GM21619 (cell line): ENCODE measurements at regions not wholly inside any gene's neighbourhood (a gene's known extent, or its start where the extent isn't known, plus 50 kb on each side); places are given as distances from the start of the nearest gene placed in this dataset.

Source experiments
- ATAC-seq: cut with Tn5 transposase; IDR thresholded peaks from one replicate; pipeline ENCODE4 v1.9.1; 2021; ENCODE audit not compliant: unreplicated experiment

GRCh38 chrX:9147086-9147485 lies 113.2 kb upstream of the FAM9B start:
- no peak for ATAC-seq

- ATAC-seq: no peak
Measured at GRCh38 chrX:9147726-9148125, 113.8 kb upstream of the FAM9B start.

- no peak for ATAC-seq
Measured at GRCh38 chrX:9148615-9149399, 114.9 kb upstream of the FAM9B start.

- no peak for ATAC-seq
Measured at GRCh38 chrX:9149501-9150245, 115.7 kb upstream of the FAM9B start.

GRCh38 chrX:9151772-9152307 lies 117.9 kb upstream of the FAM9B start:
- ATAC-seq: no peak

- no peak for ATAC-seq
Measured at GRCh38 chrX:9153300-9153699, 119.4 kb upstream of the FAM9B start.

- ATAC-seq: no peak
Measured at GRCh38 chrX:9158611-9159010, 124.7 kb upstream of the FAM9B start.

- no peak for ATAC-seq
Measured at GRCh38 chrX:9160698-9161329, 126.9 kb upstream of the FAM9B start.

- no peak for ATAC-seq
Measured at GRCh38 chrX:9162698-9163097, 128.8 kb upstream of the FAM9B start.

GRCh38 chrX:9163214-9163709 lies 129.3 kb upstream of the FAM9B start:
- no peak for ATAC-seq

- no peak for ATAC-seq
Measured at GRCh38 chrX:9164086-9164485, 130.2 kb upstream of the FAM9B start.

GRCh38 chrX:9164533-9165426 lies 130.9 kb upstream of the FAM9B start:
- ATAC-seq: no peak

GRCh38 chrX:9166584-9166944 lies 132.6 kb upstream of the FAM9B start:
- no peak for ATAC-seq

GRCh38 chrX:9171841-9172463 lies 138.0 kb upstream of the FAM9B start:
- ATAC-seq: no peak

GRCh38 chrX:9172464-9172850 lies 138.5 kb upstream of the FAM9B start:
- ATAC-seq: no peak

GRCh38 chrX:9180623-9181022 lies 146.7 kb upstream of the FAM9B start:
- no peak for ATAC-seq

GRCh38 chrX:9182041-9182440 lies 148.1 kb upstream of the FAM9B start:
- ATAC-seq: no peak

GRCh38 chrX:9183481-9183880 lies 149.6 kb upstream of the FAM9B start:
- ATAC-seq: no peak

GRCh38 chrX:9184211-9184610 lies 150.3 kb upstream of the FAM9B start:
- no peak for ATAC-seq

GRCh38 chrX:9188117-9188516 lies 154.2 kb upstream of the FAM9B start:
- no peak for ATAC-seq
